Mesenchymal stem cell (in vitro differentiated cells and primary cell): ENCODE measurements at regions not wholly inside any gene's neighbourhood (a gene's known extent, or its start where the extent isn't known, plus 50 kb on each side); places are given as distances from the start of the nearest gene placed in this dataset.

Source experiments
- DNase-seq: peaks from one replicate; pipeline ENCODE4 v3.0.0-alpha.2; 2013
- H2AFZ ChIP-seq: one replicate; pipeline ENCODE4 v1.6.1; 2013; ENCODE audit warnings: low read depth, mild to moderate bottlenecking, control low read depth, inconsistent platforms, low read length, moderate library complexity
- H2AK5ac ChIP-seq: 2 replicates; pipeline ENCODE4 v1.6.1; 2013; ENCODE audit warnings: low read length, moderate library complexity, mild to moderate bottlenecking, inconsistent platforms; ENCODE audit not compliant: severe bottlenecking
- H2BK120ac ChIP-seq: one replicate; pipeline ENCODE4 v1.6.1; 2013; ENCODE audit warnings: low read depth, mild to moderate bottlenecking, inconsistent platforms, low read length, moderate library complexity
- H2BK12ac ChIP-seq, 2 experiments: one replicate each; pipeline ENCODE4 v1.6.1; 2013; ENCODE audit warnings: inconsistent platforms in 2 of 2, low read length in 2 of 2, mild to moderate bottlenecking in 2 of 2, moderate library complexity in 2 of 2, control low read depth in 1 of 2
- H2BK15ac ChIP-seq: one replicate; pipeline ENCODE4 v1.6.1; 2013; ENCODE audit warnings: mild to moderate bottlenecking, low read depth, inconsistent platforms; ENCODE audit not compliant: poor library complexity, severe bottlenecking
- H2BK5ac ChIP-seq: 2 replicates; pipeline ENCODE4 v1.6.1; 2013; ENCODE audit warnings: low read depth, mild to moderate bottlenecking, low read length, control low read depth, inconsistent platforms; ENCODE audit not compliant: poor library complexity, severe bottlenecking
- H3K14ac ChIP-seq, 2 experiments: one replicate each; pipeline ENCODE4 v1.6.1; 2013; ENCODE audit warnings: inconsistent platforms in 2 of 2, low read length in 2 of 2, control low read depth in 1 of 2, mild to moderate bottlenecking in 1 of 2, moderate library complexity in 1 of 2
- H3K18ac ChIP-seq, 2 experiments: one replicate each; pipeline ENCODE4 v1.6.1; 2013; ENCODE audit warnings: inconsistent platforms in 2 of 2, low read length in 2 of 2, control low read depth in 1 of 2, low read depth in 1 of 2, mild to moderate bottlenecking in 1 of 2
- H3K23ac ChIP-seq, 2 experiments: one replicate each; pipeline ENCODE4 v1.6.1; 2013; ENCODE audit warnings: inconsistent platforms in 2 of 2, low read length in 2 of 2, mild to moderate bottlenecking in 2 of 2, moderate library complexity in 2 of 2, control low read depth in 1 of 2
- H3K27ac ChIP-seq: 2 replicates; pipeline ENCODE4 v1.5.1; 2013; ENCODE audit warnings: mild to moderate bottlenecking, moderate library complexity, low read length, control low read depth, inconsistent platforms; ENCODE audit not compliant: poor library complexity, severe bottlenecking
- H3K27me3 ChIP-seq, 2 experiments: 2 replicates each; pipeline versions ENCODE4 v1.6.1 to v1.7.0; 2013; ENCODE audit warnings: low read length in 2 of 2, mild to moderate bottlenecking in 2 of 2, moderate library complexity in 2 of 2, control low read depth in 1 of 2, inconsistent platforms in 1 of 2; ENCODE audit not compliant: control insufficient read depth in 1 of 2, insufficient read depth in 1 of 2
- H3K36me3 ChIP-seq, 2 experiments: 2 replicates each; pipeline versions ENCODE4 v1.6.1 to v1.7.0; 2013; ENCODE audit warnings: low read length in 2 of 2, control low read depth in 1 of 2, inconsistent platforms in 1 of 2, low read depth in 1 of 2, mild to moderate bottlenecking in 1 of 2; ENCODE audit not compliant: insufficient read depth in 2 of 2, control insufficient read depth in 1 of 2
- H3K4ac ChIP-seq, 2 experiments: one replicate each; pipeline ENCODE4 v1.6.1; 2013; ENCODE audit warnings: inconsistent platforms in 2 of 2, low read length in 2 of 2, mild to moderate bottlenecking in 2 of 2, moderate library complexity in 2 of 2, control low read depth in 1 of 2, low read depth in 1 of 2
- H3K4me1 ChIP-seq: 2 replicates; pipeline ENCODE4 v1.6.1; 2013; ENCODE audit warnings: low read depth, low read length, control low read depth; ENCODE audit not compliant: control insufficient read depth, insufficient read depth
- H3K4me2 ChIP-seq: 2 replicates; pipeline ENCODE4 v1.6.1; 2013; ENCODE audit warnings: low read length, mild to moderate bottlenecking, inconsistent platforms; ENCODE audit not compliant: poor library complexity, severe bottlenecking
- H3K4me3 ChIP-seq, 2 experiments: 2 replicates each; pipeline versions ENCODE4 v1.5.1 to v1.7.0; 2013; ENCODE audit warnings: low read length in 2 of 2, mild to moderate bottlenecking in 2 of 2, control low read depth in 1 of 2, low read depth in 1 of 2; ENCODE audit not compliant: insufficient read depth in 1 of 2
- H3K79me1 ChIP-seq: replicated peaks from 2 replicates; pipeline ENCODE4 v1.6.1; 2013; ENCODE audit warnings: mild to moderate bottlenecking, control low read depth, low read length, inconsistent platforms; ENCODE audit not compliant: poor library complexity, severe bottlenecking
- H3K9ac ChIP-seq: 2 replicates; pipeline ENCODE4 v1.7.0; 2013; ENCODE audit warnings: mild to moderate bottlenecking, low read length, moderate library complexity
- H3K9me3 ChIP-seq: 2 replicates; pipeline ENCODE4 v1.7.0; 2013; ENCODE audit warnings: mild to moderate bottlenecking, low read length; ENCODE audit not compliant: control insufficient read depth
- H4K8ac ChIP-seq: one replicate; pipeline ENCODE4 v1.6.1; 2013; ENCODE audit warnings: inconsistent platforms, mild to moderate bottlenecking, low read length, moderate library complexity
- H4K91ac ChIP-seq: one replicate; pipeline ENCODE4 v1.6.1; 2013; ENCODE audit warnings: mild to moderate bottlenecking, low read length, inconsistent platforms
- WGBS: methylation state at CpG from one replicate; pipeline ENCODE4 v1.1.7; 2013; ENCODE audit warnings: mixed read lengths; 5-methylcytosine and 5-hydroxymethylcytosine counted together

DNA sequence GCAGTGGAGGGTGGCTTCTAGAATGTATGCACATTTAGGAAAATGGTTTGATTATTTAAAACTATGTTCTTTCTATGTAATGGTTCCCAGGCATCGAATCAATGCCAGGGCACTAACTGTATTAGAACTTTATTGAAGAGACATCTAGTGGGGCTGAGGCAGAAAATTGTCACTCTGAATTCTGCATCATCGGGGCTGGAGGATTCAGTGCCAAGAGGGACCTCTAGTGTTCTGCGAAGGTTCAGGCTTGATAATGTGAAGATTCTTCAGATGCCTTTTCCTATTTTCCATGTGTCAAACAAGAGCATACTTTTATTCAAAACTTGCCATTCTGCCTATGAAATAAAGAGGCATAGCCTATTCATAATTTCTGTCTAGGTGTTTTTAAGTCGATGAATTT lies 146.3 kb downstream of the CAND1 start:
- H4K91ac ChIP-seq, result no peak overlapping the region
- no peak overlapping the region for H3K4me2 ChIP-seq
- H2AK5ac ChIP-seq, result no peak overlapping the region
- no peak overlapping the region for H4K8ac ChIP-seq
- H2BK5ac ChIP-seq, result no peak overlapping the region
- no peak overlapping the region for H2BK15ac ChIP-seq
- peak; percentile 47 for DNase-seq
- H3K4me3 ChIP-seq, result no peak overlapping the region
- H3K79me1 ChIP-seq, result no peaks in the 10 kb centered on the region
- no peak overlapping the region for H3K27ac ChIP-seq
- no peak overlapping the region for H3K9ac ChIP-seq
- H2BK12ac ChIP-seq, result no peak overlapping the region
- H2AFZ ChIP-seq, result no peak overlapping the region
- 71% methylated on average over 3 of the region's 4 CpGs for WGBS
- H3K4me1 ChIP-seq, result peaks cover 2% of the 10 kb centered on the region
- no peaks in the 10 kb centered on the region for H3K36me3 ChIP-seq
- H3K14ac ChIP-seq, result no peak overlapping the region
- H2BK120ac ChIP-seq, result no peak overlapping the region
- H3K18ac ChIP-seq, result no peak overlapping the region
- H3K23ac ChIP-seq, result no peak overlapping the region
- H3K27me3 ChIP-seq, result peaks cover 0 to 3% of the 10 kb centered on the region in 2 experiments
- peaks cover 4% of the 10 kb centered on the region for H3K9me3 ChIP-seq
- H3K4ac ChIP-seq, result no peak overlapping the region

DNA sequence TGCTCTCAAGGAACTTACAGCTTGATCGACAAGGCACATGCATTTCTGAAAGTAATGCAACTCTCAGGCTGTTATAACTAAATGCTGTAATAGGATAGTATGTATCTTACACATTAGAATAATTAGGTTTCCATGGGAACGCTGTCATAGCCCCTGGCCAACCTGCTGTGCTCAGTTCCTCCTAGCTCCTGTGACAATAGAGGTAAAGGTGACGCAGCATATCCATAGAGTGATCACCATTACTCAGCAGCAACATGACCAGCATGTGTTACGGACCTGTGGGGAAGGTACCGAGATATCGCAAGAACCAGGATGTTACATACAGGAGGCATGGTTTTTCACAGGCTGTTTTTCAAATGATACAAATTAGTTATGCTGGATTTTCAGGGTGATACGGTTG lies 150.7 kb downstream of the CAND1 start:
- H3K79me1 ChIP-seq, result no peaks in the 10 kb centered on the region
- no peak overlapping the region for H4K8ac ChIP-seq
- no peak overlapping the region for H3K23ac ChIP-seq
- no peaks in the 10 kb centered on the region for H3K4me1 ChIP-seq
- 89% methylated on average over 6 of the region's 7 CpGs for whole genome bisulfite sequencing
- H3K27me3 ChIP-seq, result no peaks in the 10 kb centered on the region
- no peak overlapping the region for H3K18ac ChIP-seq
- no peak overlapping the region for H3K4me3 ChIP-seq
- no peak overlapping the region for H3K4ac ChIP-seq
- H3K14ac ChIP-seq, result no peak overlapping the region
- no peaks in the 10 kb centered on the region for H3K9me3 ChIP-seq
- no peak overlapping the region for H2BK120ac ChIP-seq
- H3K27ac ChIP-seq, result no peak overlapping the region
- H2AFZ ChIP-seq, result no peak overlapping the region
- H2AK5ac ChIP-seq, result no peak overlapping the region
- no peak overlapping the region for H2BK15ac ChIP-seq
- H3K36me3 ChIP-seq, result no peaks in the 10 kb centered on the region
- H3K4me2 ChIP-seq, result no peak overlapping the region
- DNase-seq, result no peak
- H2BK5ac ChIP-seq, result no peak overlapping the region
- no peak overlapping the region for H3K9ac ChIP-seq
- H2BK12ac ChIP-seq, result no peak overlapping the region
- no peak overlapping the region for H4K91ac ChIP-seq

DNA sequence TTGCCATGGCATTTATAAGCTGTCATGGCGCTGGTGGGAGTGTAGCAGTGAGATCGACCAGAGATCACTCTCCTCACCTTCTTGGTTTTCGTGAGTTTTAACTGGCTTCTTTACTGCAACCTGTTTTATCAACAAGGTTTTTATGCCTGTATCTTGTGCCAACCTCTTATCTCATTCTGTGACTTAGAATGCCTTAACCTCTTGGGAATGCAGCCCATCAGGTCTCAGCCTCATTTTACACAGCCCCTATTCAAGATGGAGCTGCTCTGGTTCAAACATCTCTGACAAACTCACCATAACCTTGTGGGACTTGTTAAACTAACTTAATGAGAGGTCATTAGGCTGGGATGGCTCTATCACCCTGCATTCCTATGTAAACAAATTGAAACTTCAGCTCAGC lies 151.3 kb downstream of the CAND1 start:
- no peak overlapping the region for H4K8ac ChIP-seq
- no peaks in the 10 kb centered on the region for H3K9me3 ChIP-seq
- H4K91ac ChIP-seq, result no peak overlapping the region
- H2BK5ac ChIP-seq, result no peak overlapping the region
- no peaks in the 10 kb centered on the region for H3K79me1 ChIP-seq
- no peaks in the 10 kb centered on the region for H3K4me1 ChIP-seq
- no peak overlapping the region for H2BK15ac ChIP-seq
- H3K27ac ChIP-seq, result no peak overlapping the region
- no peak overlapping the region for H3K9ac ChIP-seq
- no peak overlapping the region for H3K14ac ChIP-seq
- no peak overlapping the region for H3K4ac ChIP-seq
- H3K23ac ChIP-seq, result no peak overlapping the region
- no peak overlapping the region for H2AK5ac ChIP-seq
- H3K27me3 ChIP-seq, result no peaks in the 10 kb centered on the region
- no peak overlapping the region for H3K4me2 ChIP-seq
- no peak overlapping the region for H2BK120ac ChIP-seq
- no peaks in the 10 kb centered on the region for H3K36me3 ChIP-seq
- H3K4me3 ChIP-seq, result no peak overlapping the region
- 85% methylated on average over 3 of the region's 3 CpGs for WGBS
- DNase-seq, result no peak
- no peak overlapping the region for H2BK12ac ChIP-seq
- no peak overlapping the region for H3K18ac ChIP-seq
- H2AFZ ChIP-seq, result no peak overlapping the region

DNA sequence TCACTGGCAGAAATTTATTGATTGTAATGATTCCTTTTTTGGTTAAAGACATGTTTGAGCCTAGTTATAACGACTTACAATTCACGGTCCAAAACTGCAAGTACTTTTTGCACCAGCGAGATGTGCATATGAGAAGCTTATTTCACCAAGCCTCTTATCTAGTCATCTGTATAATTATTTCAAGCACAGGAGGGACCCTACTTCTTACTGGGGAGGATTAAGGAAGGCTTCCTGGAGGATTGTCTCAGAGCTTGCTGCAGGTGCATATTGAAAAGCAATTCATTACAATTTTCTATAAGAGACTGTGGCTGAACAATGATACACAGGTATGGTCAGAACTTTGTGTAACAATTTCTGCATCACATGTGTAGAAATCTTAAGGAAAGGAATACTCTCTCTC lies 152.9 kb downstream of the CAND1 start:
- Histone ChIP-seq H3K36me3 (no peaks in the 10 kb centered on the region), H3K14ac (no peak overlapping the region), H3K27me3 (no peaks in the 10 kb centered on the region), H3K4me1 (peaks cover 3% of the 10 kb centered on the region), H3K27ac (no peak overlapping the region), H3K23ac (no peak overlapping the region), H4K8ac (no peak overlapping the region), H3K4me2 (no peak overlapping the region), H2BK5ac (no peak overlapping the region), H3K4ac (no peak overlapping the region), H2BK12ac (no peak overlapping the region), H2AFZ (no peak overlapping the region), H4K91ac (no peak overlapping the region), H3K79me1 (no peaks in the 10 kb centered on the region), H2BK15ac (no peak overlapping the region), H3K9me3 (no peaks in the 10 kb centered on the region), H3K9ac (no peak overlapping the region), H2BK120ac (no peak overlapping the region), H3K18ac (no peak overlapping the region), H2AK5ac (no peak overlapping the region), H3K4me3 (no peak overlapping the region)
- no CpG with 5 or more reads among the region's 3 CpGs for WGBS
- no peak for DNase-seq
